CD4-positive, alpha-beta T cell treated with Interleukin-17A for 4 hours (primary cell): ENCODE measurements at regions not wholly inside any gene's neighbourhood (a gene's known extent, or its start where the extent isn't known, plus 50 kb on each side); places are given as distances from the start of the nearest gene placed in this dataset.

Source experiments
- DNase-seq: peaks from one replicate; pipeline ENCODE4 v3.0.0-alpha.2; 2020; ENCODE audit warnings: mixed read lengths

DNA sequence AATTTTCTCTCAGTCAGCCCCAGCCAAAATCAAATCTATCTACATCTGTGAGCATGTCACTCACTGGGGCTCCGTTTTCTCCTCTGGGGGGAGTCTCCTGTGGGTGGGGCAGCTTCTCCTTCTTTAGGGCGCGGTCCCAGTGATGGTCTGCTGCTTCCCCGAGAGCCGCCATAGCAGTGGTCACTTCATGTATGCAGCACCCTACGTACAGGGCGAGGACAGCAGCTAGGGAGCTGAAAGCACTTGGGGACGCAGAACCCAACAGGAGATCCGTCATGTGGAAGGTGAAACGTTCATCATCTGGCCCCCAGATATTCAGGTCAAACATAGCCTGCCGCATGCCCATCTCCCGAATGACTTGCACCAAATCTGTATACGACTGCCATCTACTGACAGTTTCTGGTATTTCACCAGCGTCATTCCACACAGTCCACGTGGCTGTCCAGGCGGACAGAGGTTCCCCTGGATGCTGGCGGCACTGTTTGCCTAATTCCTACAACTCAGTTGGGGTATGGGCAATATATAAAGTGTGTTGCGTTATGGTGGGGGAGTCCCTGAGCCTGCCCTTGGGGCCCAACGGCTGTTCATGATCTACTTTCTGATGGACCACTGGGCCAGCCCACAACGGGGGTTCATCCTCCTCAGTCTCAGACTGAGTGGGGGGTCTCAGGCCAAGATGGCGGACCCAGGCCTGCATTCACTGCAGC is 795.0 kb downstream of the EFNA5 start:
- no peak for DNase-seq

DNA sequence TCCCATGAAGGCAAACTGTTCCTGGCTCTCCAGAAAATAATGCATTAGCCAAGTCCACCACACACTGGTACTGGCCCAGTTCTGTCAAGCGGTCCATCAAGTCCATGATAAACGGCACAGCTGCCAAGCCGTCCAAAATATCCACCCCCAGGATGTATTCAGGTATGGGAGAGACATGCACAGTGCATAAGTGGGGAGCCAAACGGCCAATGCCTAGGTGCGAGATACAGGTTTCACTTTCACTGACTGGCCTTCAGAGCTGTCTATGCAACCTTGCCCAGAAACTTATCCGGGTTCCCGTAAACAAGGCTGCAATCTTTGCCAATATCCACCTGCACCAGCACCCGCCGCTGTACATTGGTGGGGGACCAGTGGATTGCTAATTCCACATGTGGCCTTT is 795.8 kb downstream of the EFNA5 start:
- DNase-seq, result no peak

- DNase-seq, result no peak
These were observed 796.2 kb downstream of the EFNA5 start for GRCh38 chr5:106874531-106874930.

- DNase-seq, result no peak
These were observed 797.2 kb downstream of the EFNA5 start for GRCh38 chr5:106873568-106873967.

DNA sequence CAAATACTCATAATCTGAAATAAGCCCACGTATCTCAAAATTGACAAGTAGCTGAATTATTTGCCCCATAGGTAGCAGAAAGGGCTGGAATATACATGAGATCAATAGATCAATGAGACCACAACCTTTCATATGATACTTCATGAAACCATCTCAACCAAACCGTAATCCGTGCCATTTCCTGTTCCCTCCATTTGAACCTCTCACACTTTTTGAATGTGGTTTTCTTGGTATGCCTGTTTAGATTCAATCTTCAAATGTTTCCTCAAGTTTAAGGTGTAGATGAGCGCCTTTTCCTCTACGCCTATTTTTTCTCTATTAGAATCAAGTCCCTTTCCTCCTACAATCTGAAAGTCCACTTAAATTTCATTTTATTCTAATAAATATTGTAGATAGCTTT is 805.5 kb downstream of the EFNA5 start:
- DNase-seq, result no peak

GRCh38 chr5:106862450-106863193 is 808.1 kb downstream of the EFNA5 start:
- DNase-seq, result no peak

DNA sequence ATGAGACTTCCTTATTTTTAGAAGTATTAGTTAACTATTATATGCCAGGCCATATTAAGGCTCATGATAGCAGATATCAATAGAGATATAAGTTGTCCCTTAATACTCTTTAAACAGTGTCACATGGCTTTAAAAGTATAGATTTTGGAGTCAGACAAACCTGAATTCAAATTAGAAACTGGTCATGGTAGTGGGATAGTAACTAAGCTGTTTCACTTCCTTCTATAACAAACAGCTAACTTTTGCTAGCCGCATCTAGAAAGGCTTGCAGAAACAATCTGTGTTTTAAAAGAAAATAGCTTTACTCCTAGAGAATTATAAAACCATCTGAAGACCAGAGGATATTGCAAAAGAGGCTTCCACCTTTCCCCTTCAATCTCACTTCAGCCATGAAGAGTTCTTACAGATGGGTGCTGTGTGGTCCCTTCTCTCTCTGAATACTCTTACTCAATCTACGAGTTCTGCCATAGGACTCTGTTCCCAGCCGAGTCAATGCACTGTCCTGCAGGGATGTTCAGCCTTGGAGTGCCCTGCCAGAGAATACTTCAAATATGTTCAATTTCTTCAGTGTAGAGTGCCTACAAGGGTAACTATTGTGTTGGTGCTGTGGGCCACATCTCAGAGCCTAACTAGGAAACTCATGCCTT is 810.2 kb downstream of the EFNA5 start:
- DNase-seq, result no peak

DNA sequence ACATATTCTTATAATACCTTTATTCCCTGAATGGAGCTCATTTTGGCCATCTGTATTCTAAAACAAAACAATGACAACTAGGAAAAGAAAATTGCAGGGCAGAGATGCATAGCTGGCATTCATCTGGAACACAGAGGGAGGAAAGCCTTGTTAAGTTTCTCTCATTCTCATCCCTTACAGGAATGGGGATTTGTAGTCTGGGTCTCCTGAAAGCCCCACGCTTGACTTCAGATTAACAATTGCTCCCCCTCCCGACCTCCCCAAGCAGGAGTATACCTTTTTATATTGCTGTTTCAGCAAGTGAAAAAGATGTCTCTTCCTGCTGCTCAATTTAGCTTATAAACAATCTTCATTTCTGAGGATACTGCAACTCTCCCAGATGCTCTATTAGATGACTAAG is 812.1 kb downstream of the EFNA5 start:
- no peak for DNase-seq

DNA sequence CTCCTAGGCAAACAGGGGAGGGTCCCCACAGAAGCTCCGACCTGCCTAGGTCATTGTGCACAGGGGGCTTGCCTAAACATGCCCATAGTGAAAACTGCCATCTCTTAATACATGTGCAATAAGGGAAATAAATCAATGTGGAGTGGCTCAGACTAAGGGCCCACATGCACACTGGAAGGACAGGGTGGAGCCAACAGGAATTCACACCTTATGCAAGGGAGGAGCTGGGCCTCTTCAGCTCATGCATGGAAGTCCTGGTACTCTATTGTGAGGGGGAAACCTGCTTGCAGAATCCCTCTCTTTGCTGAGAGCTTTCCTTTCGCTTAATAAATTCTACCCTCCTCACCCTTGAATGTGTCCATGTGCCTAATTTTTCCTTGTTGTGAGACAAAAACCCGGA is 815.8 kb downstream of the EFNA5 start:
- no peak for DNase-seq

DNA sequence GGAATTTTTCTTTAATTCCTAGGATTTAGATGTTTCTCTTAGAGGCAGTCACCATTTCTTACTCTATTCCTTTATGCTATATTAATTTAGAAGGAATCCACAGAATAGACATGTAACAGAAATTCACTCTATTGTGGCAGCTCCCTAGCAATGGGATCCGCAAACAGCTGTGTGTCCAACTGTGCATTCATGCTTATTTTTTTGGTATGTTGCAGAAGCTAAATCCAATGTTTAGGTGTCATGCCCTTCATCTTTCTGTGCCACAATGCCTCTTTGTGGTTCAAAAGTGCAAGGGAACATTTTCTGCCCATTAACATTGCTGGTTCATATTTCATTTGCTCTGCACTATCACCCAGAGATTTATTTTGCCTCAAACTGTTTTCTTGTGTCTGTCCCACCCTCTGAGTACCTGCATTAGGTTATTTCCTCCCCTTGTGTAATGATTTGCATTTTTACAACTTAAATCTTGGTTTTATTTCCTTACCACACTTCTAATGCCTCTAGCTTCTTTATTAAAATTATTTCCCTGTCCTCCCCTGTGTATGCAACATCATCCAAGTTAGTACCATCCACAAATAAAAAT is 816.5 kb downstream of the EFNA5 start:
- DNase-seq, result no peak

DNA sequence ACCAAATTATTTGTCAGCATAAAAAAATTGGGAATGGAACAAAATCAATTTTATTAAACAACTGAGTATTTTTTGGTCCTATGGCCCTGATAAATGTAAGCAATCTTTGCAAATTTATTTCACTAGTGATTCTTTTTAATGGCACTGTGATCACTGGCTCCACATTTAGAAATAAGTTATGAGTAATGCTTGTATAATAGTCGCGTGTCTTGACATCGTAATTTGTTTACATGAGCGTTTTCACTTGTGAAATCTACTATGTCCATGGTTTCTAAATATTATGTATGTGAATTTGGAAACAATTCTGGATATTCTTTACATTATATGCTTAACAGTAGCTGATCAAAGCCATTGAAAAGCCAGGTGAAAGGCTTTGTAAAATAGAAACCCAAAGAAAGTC is 817.5 kb downstream of the EFNA5 start:
- no peak for DNase-seq

DNA sequence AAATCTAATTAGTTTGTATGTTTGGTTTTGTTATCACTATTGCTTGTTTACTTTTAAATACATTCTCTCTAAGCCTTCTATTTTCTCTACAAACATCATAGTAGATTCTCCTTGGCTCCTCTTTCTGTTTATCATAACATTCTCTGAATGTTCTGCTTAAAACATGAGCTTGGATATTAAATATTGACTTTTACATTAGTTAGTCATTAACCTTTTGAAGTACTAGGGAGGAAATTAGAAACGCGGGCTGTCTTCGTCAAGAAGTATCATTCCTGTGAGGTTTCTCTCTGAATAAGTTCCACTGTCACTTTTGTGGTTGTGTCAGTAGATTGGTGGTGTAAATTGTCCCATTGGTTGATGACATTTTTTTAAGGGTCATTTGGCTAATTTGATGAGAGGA is 821.5 kb downstream of the EFNA5 start:
- DNase-seq, result no peak

- no peak for DNase-seq
These were observed 826.8 kb downstream of the EFNA5 start for GRCh38 chr5:106843812-106844416.

DNA sequence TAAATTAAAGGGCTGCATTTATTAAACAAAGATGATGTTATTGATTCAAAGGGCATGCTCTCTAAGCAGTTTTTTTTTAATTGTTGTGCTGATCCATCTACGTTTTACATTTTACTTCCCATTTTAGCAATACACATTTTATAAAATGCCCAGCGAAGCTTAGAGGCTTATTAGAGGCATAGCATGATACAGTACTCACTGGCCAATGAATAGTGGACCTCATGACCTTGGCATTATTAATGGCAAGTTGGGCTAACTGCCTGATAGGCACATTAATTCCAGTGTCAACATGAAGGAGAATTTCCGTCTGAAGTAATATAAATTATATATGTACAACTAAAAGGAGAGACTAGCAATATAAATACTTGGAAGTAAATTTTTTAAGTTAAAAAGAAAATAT is 837.2 kb downstream of the EFNA5 start:
- DNase-seq, result no peak

DNA sequence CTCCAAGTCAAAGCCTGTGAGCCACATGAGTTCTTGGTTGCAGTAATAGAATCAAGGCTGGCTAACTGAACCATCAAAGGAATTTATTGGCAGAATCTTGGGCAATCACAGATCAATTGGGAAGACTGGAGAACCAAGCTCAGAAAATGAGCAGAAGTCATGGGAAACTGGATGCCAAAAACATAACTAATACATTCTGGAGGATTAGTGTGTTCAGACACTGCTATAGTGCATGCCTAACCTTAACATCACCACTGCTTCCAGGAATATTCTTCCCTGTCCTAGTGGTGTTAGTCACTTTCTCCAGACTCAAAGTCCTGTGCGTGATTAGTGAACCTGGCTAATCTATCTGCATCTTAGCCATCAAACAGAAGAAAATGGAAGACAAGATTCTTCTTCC is 843.7 kb downstream of the EFNA5 start:
- DNase-seq, result no peak

- no peak for DNase-seq
These were observed 845.4 kb downstream of the EFNA5 start for GRCh38 chr5:106825374-106825773.

DNA sequence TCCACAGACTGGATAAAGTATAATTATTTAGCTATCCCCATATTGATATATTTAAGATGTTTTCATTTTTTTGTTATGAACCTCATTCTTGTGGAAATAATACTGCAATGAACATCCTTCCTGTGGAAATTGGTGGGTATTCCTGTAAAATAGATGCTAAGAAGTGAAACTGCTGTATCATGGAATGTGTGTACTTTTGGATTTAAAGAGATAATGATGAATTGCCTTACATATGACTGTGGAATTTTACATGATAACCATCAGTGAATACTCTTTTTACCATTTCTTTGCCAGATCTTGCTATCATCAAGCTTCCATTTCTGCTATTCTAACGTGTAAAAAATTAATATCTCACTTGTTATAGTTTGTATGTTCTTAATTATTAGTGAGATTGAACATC is 847.9 kb downstream of the EFNA5 start:
- no peak for DNase-seq

- no peak for DNase-seq
These were observed 852.2 kb downstream of the EFNA5 start for GRCh38 chr5:106818552-106818951.

- DNase-seq, result no peak
These were observed 855.8 kb downstream of the EFNA5 start for GRCh38 chr5:106814961-106815360.

DNA sequence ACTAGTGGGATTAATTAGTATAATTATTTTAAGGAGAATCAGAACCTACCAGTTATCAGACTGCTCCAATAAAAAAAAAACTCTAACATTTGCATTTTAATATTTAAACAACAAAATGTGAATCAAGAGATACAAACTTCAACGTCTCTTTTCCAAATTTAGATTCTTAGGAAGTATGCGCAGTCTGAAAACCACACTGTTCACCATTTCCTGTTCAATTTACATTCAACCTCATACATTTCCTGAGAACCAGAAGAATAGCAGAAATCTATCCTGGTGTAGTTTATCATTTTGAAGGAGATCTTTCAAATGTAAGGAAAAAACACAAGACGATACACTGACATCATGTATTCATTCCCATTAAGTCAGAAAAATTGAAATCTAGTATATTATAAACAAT is 869.2 kb downstream of the EFNA5 start:
- DNase-seq, result no peak

DNA sequence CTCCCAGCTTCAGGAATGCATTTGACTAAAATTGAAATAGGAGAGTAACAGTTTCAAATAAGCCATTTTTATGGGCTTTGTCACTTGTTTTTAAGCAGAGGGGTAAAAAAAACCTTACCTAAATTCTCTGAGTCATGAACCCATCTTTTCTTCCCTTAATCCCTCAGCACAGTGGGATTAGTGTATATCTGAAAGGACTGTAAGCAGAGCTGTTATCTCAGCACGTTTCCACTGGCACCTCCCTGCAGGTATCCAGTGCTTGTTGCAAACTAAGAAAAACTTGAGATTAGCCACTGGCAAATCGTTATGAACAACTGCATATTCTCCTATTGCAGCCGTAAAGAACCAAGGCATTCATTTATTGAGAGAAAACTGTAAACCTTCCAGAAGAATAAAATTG is 872.7 kb downstream of the EFNA5 start:
- no peak for DNase-seq

DNA sequence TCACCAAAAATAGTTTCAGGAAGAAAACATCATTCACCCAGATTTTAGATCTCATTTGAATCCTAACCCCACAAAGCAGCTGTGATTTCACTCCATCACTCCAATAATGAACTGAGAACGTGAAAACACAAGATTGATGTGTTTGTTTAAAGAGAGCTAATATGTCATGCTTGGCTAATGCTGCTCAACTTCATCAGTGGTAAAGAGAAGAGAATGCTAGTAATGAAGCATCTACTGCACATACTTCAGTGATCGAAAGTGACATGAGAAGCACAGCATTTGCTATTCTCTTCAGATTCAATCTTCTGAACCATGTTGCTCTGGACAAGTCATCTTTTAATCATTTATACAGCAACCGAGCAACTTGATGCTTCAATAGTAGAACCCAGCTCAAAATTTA is 874.7 kb downstream of the EFNA5 start:
- no peak for DNase-seq

DNA sequence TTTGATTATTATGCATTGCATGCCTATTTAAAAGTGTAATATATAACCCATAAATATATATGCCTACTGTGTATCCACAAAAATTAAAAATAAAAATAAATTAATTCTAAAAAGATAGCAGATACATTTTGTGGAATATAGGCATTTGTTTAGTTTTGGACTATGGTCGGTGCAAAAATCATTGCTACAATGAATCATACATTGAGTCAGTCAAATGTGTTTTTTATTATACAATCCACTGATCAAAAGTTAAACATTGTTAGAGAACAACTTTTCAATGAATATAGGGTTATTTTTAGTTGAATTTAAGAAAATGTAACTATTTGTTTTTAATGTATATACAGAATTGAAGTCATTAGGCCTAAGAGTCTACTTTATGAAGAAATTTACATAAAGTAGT is 885.9 kb downstream of the EFNA5 start:
- no peak for DNase-seq
